ENCODE measurements at regions not wholly inside any gene's neighbourhood (a gene's known extent, or its start where the extent isn't known, plus 50 kb on each side); places are given as distances from the start of the nearest gene placed in this dataset.

- TF ChIP-seq POLR2AphosphoS5 (IDR thresholded peaks at IDR 0.05) = no peak
- TF ChIP-seq POLR2A (IDR thresholded peaks at IDR 0.05; ENCODE audit: low read depth) = no peak
Observed at GRCh38 chr6:15096894-15097837, 148.7 kb upstream of the JARID2 start.
